SK-N-SH (cell line): ENCODE measurements at regions not wholly inside any gene's neighbourhood (a gene's known extent, or its start where the extent isn't known, plus 50 kb on each side); places are given as distances from the start of the nearest gene placed in this dataset.
A peak's percentile ranks its signal among the peaks of the same experiment; 100 is the strongest.

ENCODE experiments used
- CTCF ChIA-PET: fragments of 300-600, 350-600 bp; formaldehyde crosslinking; extraction: SDS; loops from one replicate; lab custom pipeline; 2021; lab: Yijun Ruan, JAX
- POLR2A ChIA-PET: fragments of 350-600 bp; sonication (Branson Sonifier 250); formaldehyde crosslinking; extraction: SDS; loops from one replicate; lab custom pipeline; 2020; ENCODE audit warnings: antibody characterized with exemption, inconsistent platforms; lab: Yijun Ruan, JAX
- DNase-seq: peaks from one replicate; pipeline ENCODE4 v3.0.0; 2012
- H2AFZ ChIP-seq: fragments of 200-600 bp; sonication (generic); 2 replicates; pipeline ENCODE4 v1.8.1; 2016; ENCODE audit warnings: antibody characterized with exemption, mild to moderate bottlenecking, low read depth
- H3F3A ChIP-seq: fragments of 200-600 bp; sonication (generic); replicated peaks from 2 replicates; pipeline ENCODE3; 2016; ENCODE audit warnings: antibody characterized with exemption, mild to moderate bottlenecking; ENCODE audit not compliant: insufficient read depth
- H3K27ac ChIP-seq, 2 experiments: fragments of 200-500 bp in 1 of 2; fragments of 200-600 bp in 1 of 2; sonication (Bioruptor generic) in 1 of 2; sonication (generic), shearing (Covaris generic) in 1 of 2; 2 replicates each; pipeline versions ENCODE4 v1.5.1 to v1.6.1; 2014 to 2016; ENCODE audit warnings: low read depth in 2 of 2, inconsistent platforms in 1 of 2, low read length in 1 of 2, mild to moderate bottlenecking in 1 of 2, mixed read lengths in 1 of 2
- H3K27me3 ChIP-seq: fragments of 200-600 bp; sonication (generic), shearing (Covaris generic); 2 replicates; pipeline ENCODE4 v1.6.1; 2016; ENCODE audit warnings: mixed run types; ENCODE audit not compliant: insufficient read depth
- H3K36me3 ChIP-seq, 2 experiments: fragments of 200-500 bp in 1 of 2; fragments of 200-600 bp in 1 of 2; sonication (Bioruptor generic) in 1 of 2; sonication (generic) in 1 of 2; replicated peaks in 1 of 2; 2 replicates each; pipeline versions ENCODE3 to v1.5.1; 2014 to 2016; ENCODE audit warnings: low read length in 1 of 2, mild to moderate bottlenecking in 1 of 2; ENCODE audit not compliant: insufficient read depth in 2 of 2, control insufficient read depth in 1 of 2
- H3K4me1 ChIP-seq, 2 experiments: fragments of 200-500 bp in 1 of 2; fragments of 200-600 bp in 1 of 2; sonication (Bioruptor generic) in 1 of 2; sonication (generic), shearing (Covaris generic) in 1 of 2; 2 replicates each; pipeline versions ENCODE4 v1.5.1 to v1.6.1; 2014 to 2016; ENCODE audit warnings: low read depth in 1 of 2, low read length in 1 of 2, mixed run types in 1 of 2; ENCODE audit not compliant: insufficient read depth in 2 of 2, control insufficient read depth in 1 of 2
- H3K4me2 ChIP-seq: fragments of 200-600 bp; sonication (generic), shearing (Covaris generic); 2 replicates; pipeline ENCODE4 v1.6.1; 2017; ENCODE audit warnings: mixed run types
- H3K4me3 ChIP-seq, 2 experiments: fragments of 200-500 bp in 1 of 2; fragments of 200-600 bp in 1 of 2; sonication (Bioruptor generic) in 1 of 2; sonication (generic), shearing (Covaris generic) in 1 of 2; 2 replicates each; pipeline versions ENCODE4 v1.5.1 to v1.8.1; 2014 to 2016; ENCODE audit warnings: low read depth in 2 of 2, inconsistent platforms in 1 of 2, low read length in 1 of 2, mild to moderate bottlenecking in 1 of 2, mixed read lengths in 1 of 2, moderate library complexity in 1 of 2
- H3K79me2 ChIP-seq: fragments of 200-600 bp; sonication (generic); 2 replicates; pipeline ENCODE4 v1.8.1; 2017; ENCODE audit warnings: mild to moderate bottlenecking; ENCODE audit not compliant: insufficient read depth
- H3K9ac ChIP-seq: fragments of 200-600 bp; sonication (generic); 2 replicates; pipeline ENCODE4 v1.6.1; 2017; ENCODE audit warnings: mixed run types
- H3K9me2 ChIP-seq: fragments of 200-600 bp; sonication (generic); 2 replicates; pipeline ENCODE4 v1.6.1; 2017; ENCODE audit warnings: mixed run types
- H3K9me3 ChIP-seq: fragments of 200-600 bp; sonication (generic); 2 replicates; pipeline ENCODE4 v1.6.1; 2017; ENCODE audit warnings: mixed run types, mild to moderate bottlenecking, moderate library complexity
- H4K20me1 ChIP-seq: fragments of 200-600 bp; sonication (generic); 2 replicates; pipeline ENCODE4 v1.6.1; 2017; ENCODE audit warnings: mild to moderate bottlenecking, mixed run types; ENCODE audit not compliant: insufficient read depth
- CHD2 ChIP-seq: fragments of 150-350 bp; IDR thresholded peaks from 2 replicates; pipeline ENCODE4 v1.6.1; 2018; ENCODE audit warnings: low read length; ENCODE audit not compliant: partially characterized antibody
- ELF1 ChIP-seq: IDR thresholded peaks from 2 replicates; pipeline ENCODE4 v1.4.0; 2012
- FOSL2 ChIP-seq: IDR thresholded peaks from 2 replicates; pipeline ENCODE4 v1.4.0; 2012; ENCODE audit warnings: low read depth, mild to moderate bottlenecking, moderate library complexity, borderline replicate concordance
- FOXM1 ChIP-seq: IDR thresholded peaks from 2 replicates; pipeline ENCODE4 v1.4.0; 2012; ENCODE audit warnings: low read depth, mild to moderate bottlenecking
- GABPA ChIP-seq: IDR thresholded peaks from 2 replicates; pipeline ENCODE4 v1.4.0; 2012; ENCODE audit warnings: low read depth, mild to moderate bottlenecking
- IRF3 ChIP-seq: fragments of 150-350 bp; IDR thresholded peaks from 2 replicates; pipeline ENCODE4 v1.6.1; 2016; ENCODE audit warnings: mild to moderate bottlenecking, low read depth, low read length
- JUND ChIP-seq: IDR thresholded peaks from 2 replicates; pipeline ENCODE4 v1.4.0; 2012
- NFIC ChIP-seq: IDR thresholded peaks from 2 replicates; pipeline ENCODE4 v1.4.0; 2012; ENCODE audit warnings: borderline replicate concordance
- PBX3 ChIP-seq: IDR thresholded peaks from 2 replicates; pipeline ENCODE4; 2012
- RAD21 ChIP-seq: IDR thresholded peaks from 2 replicates; pipeline ENCODE4 v1.6.1; 2012; ENCODE audit warnings: mild to moderate bottlenecking, low read length
- RCOR1 ChIP-seq: fragments of 150-350 bp; IDR thresholded peaks from 2 replicates; pipeline ENCODE4 v1.6.1; 2017; ENCODE audit warnings: antibody characterized with exemption, low read length
- REST ChIP-seq: IDR thresholded peaks from 2 replicates; pipeline ENCODE4 v1.6.1; 2012; ENCODE audit warnings: mild to moderate bottlenecking, low read depth, low read length, moderate library complexity
- RFX5 ChIP-seq: IDR thresholded peaks from 2 replicates; pipeline ENCODE4 v1.6.1; 2012; ENCODE audit warnings: mild to moderate bottlenecking, improper control_type of control experiment, low read length
- SIN3A ChIP-seq: IDR thresholded peaks from 2 replicates; pipeline ENCODE4 v1.6.1; 2012; ENCODE audit warnings: low read depth, mild to moderate bottlenecking, low read length, moderate library complexity, borderline replicate concordance
- SMC3 ChIP-seq: IDR thresholded peaks from 2 replicates; pipeline ENCODE4 v1.6.1; 2012; ENCODE audit warnings: low read depth, low read length, improper control_type of control experiment
- TAF1 ChIP-seq: IDR thresholded peaks from 2 replicates; pipeline ENCODE4 v1.6.1; 2012; ENCODE audit warnings: low read depth, mild to moderate bottlenecking, low read length, moderate library complexity, borderline replicate concordance
- TCF12 ChIP-seq: IDR thresholded peaks from 2 replicates; pipeline ENCODE4 v1.4.0; 2012
- TEAD4 ChIP-seq: IDR thresholded peaks from 2 replicates; pipeline ENCODE4 v1.4.0; 2012; ENCODE audit warnings: mild to moderate bottlenecking, borderline replicate concordance; ENCODE audit not compliant: insufficient read depth
- USF2 ChIP-seq: fragments of 150-350 bp; IDR thresholded peaks from 2 replicates; pipeline ENCODE4 v1.6.1; 2017; ENCODE audit warnings: antibody characterized with exemption, low read length, low read depth, borderline replicate concordance
- YY1 ChIP-seq: IDR thresholded peaks from 2 replicates; pipeline ENCODE4 v1.4.0; 2012; ENCODE audit warnings: low read depth, mild to moderate bottlenecking
- ZBTB33 ChIP-seq: IDR thresholded peaks from 2 replicates; pipeline ENCODE4 v1.4.0; 2012; ENCODE audit warnings: low read depth, borderline replicate concordance
- WGBS: methylation state at CpG from one replicate; pipeline ENCODE4 v1.1.6; 2017; ENCODE audit warnings: low lambda C conversion rate; 5-methylcytosine and 5-hydroxymethylcytosine counted together

GRCh38 chr6:85363870-85364269 lies 86.0 kb upstream of the NT5E start (continued):
- TF ChIP-seq USF2 (no peak), GABPA (no peak)

- H3K27ac ChIP-seq, result peak overlapping the region; percentile 65 to 93
- H3K4me2 ChIP-seq, result peak overlapping the region; percentile 47; the same call in 1 of the 2 replicates
- 69% methylated on average over 2 of the region's 2 CpGs for WGBS
- no peaks in the 10 kb centered on the region for H3K36me3 ChIP-seq
- TF ChIP-seq IRF3, result no peak
- no peak for TF ChIP-seq RAD21
- TF ChIP-seq REST, result no peak
- TF ChIP-seq RCOR1, result no peak
- no peak for TF ChIP-seq ELF1
- TF ChIP-seq FOXM1, result no peak
- no peak for TF ChIP-seq TAF1
- no peak for TF ChIP-seq SIN3A
- TF ChIP-seq PBX3, result peak; percentile 58
- TF ChIP-seq YY1, result no peak
- TF ChIP-seq TEAD4, result no peak
- no peak for TF ChIP-seq SMC3
- no peak for TF ChIP-seq RFX5
- TF ChIP-seq TCF12, result peak; percentile 83
- TF ChIP-seq ZBTB33, result no peak
- TF ChIP-seq FOSL2, result peak; percentile 18; the same call in 1 of the 2 replicates
- no peak for TF ChIP-seq JUND
- TF ChIP-seq CHD2, result no peak
- peak; percentile 69 for TF ChIP-seq NFIC
- H3F3A ChIP-seq, result peaks cover 41% of the 10 kb centered on the region
- peaks cover 0 to 34% of the 10 kb centered on the region in 2 experiments for H3K4me1 ChIP-seq
- no peak overlapping the region; the same call in 1 of the 2 replicates for H3K9ac ChIP-seq
- CTCF ChIA-PET, result interaction anchor here (6.1 kb wide), 1 partner anchor 120 kb away, joined by 41 read pairs; no protein-coding TSS in a partner anchor
- no peaks in the 10 kb centered on the region for H3K27me3 ChIP-seq
- no peak overlapping the region; the same call in 1 of the 2 replicates for H2AFZ ChIP-seq
- POLR2A ChIA-PET, result no interaction called here
- no peaks in the 10 kb centered on the region for H3K9me3 ChIP-seq
- H3K9me2 ChIP-seq, result no peaks in the 10 kb centered on the region
- H4K20me1 ChIP-seq, result no peaks in the 10 kb centered on the region
- H3K4me3 ChIP-seq, result no peak overlapping the region
- no peaks in the 10 kb centered on the region for H3K79me2 ChIP-seq
- no peak for DNase-seq
These were observed 87.1 kb upstream of the NT5E start for GRCh38 chr6:85362652-85363310.
